ENCODE measurements at regions not wholly inside any gene's neighbourhood (a gene's known extent, or its start where the extent isn't known, plus 50 kb on each side); places are given as distances from the start of the nearest gene placed in this dataset.

GRCh38 chr13:112187527-112188297 lies 120.8 kb downstream of the SOX1 start:
- TF ChIP-seq, protein P1, sequence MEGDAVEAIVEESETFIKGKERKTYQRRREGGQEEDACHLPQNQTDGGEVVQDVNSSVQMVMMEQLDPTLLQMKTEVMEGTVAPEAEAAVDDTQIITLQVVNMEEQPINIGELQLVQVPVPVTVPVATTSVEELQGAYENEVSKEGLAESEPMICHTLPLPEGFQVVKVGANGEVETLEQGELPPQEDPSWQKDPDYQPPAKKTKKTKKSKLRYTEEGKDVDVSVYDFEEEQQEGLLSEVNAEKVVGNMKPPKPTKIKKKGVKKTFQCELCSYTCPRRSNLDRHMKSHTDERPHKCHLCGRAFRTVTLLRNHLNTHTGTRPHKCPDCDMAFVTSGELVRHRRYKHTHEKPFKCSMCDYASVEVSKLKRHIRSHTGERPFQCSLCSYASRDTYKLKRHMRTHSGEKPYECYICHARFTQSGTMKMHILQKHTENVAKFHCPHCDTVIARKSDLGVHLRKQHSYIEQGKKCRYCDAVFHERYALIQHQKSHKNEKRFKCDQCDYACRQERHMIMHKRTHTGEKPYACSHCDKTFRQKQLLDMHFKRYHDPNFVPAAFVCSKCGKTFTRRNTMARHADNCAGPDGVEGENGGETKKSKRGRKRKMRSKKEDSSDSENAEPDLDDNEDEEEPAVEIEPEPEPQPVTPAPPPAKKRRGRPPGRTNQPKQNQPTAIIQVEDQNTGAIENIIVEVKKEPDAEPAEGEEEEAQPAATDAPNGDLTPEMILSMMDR (IDR thresholded peaks at IDR 0.05) = no peak
- 88 to 90% methylated on average over 18 of the region's 18 CpGs for WGBS, 2 donors

GRCh38 chr13:112188298-112188610 lies 121.3 kb downstream of the SOX1 start:
- no peak overlapping the region for H3K4me3 ChIP-seq
- H3K36me3 ChIP-seq = no peaks in the 10 kb centered on the region
- no peak overlapping the region for H3K27ac ChIP-seq
- intact Hi-C loops (cut with DNase I) = no loop called here
- TF ChIP-seq, protein P1 (IDR thresholded peaks at IDR 0.05) = no peak
- DNase-seq (no peak), ATAC-seq (no peak)
- H3K4me1 ChIP-seq = no peaks in the 10 kb centered on the region
- WGBS, 2 donors = 84 to 94% methylated on average over 6 of the region's 6 CpGs
- peaks cover 0 to 18% (median 2%) of the 10 kb centered on the region in 11 donors for H3K9me3 ChIP-seq
- peaks cover 0 to 15% (median 0%) of the 10 kb centered on the region in 7 donors for H3K27me3 ChIP-seq

More at GRCh38 chr13:112187527-112188297, 120.8 kb downstream of the SOX1 start:
- ATAC-seq = no peak
- no peak for DNase-seq
- Histone ChIP-seq H3K36me3 (no peaks in the 10 kb centered on the region), H3K4me3 (no peak overlapping the region), H3K9me3 (peaks cover 0 to 13% (median 2%) of the 10 kb centered on the region in 11 donors), H3K27ac (no peak overlapping the region), H3K27me3 (peaks cover 0 to 17% (median 4%) of the 10 kb centered on the region in 7 donors), H3K4me1 (no peaks in the 10 kb centered on the region)
- intact Hi-C loops (cut with DNase I) = no loop called here

- no peak overlapping the region for H3K27ac ChIP-seq
- TF ChIP-seq, protein P1 (IDR thresholded peaks at IDR 0.05) = no peak
- ATAC-seq = no peak
- H3K9me3 ChIP-seq = peaks cover 0 to 22% (median 2%) of the 10 kb centered on the region in 11 donors
- no peak overlapping the region for H3K4me3 ChIP-seq
- H3K4me1 ChIP-seq = no peaks in the 10 kb centered on the region
- intact Hi-C loops (cut with DNase I) = no loop called here
- H3K27me3 ChIP-seq = peaks cover 0 to 8% (median 4%) of the 10 kb centered on the region in 7 donors
- no peaks in the 10 kb centered on the region for H3K36me3 ChIP-seq
- WGBS, 2 donors = 91% methylated on average over 15 of the region's 15 CpGs
- DNase-seq = no peak
Measured at GRCh38 chr13:112193463-112194166, 126.7 kb downstream of the SOX1 start.

GRCh38 chr13:112194167-112194530 lies 127.2 kb downstream of the SOX1 start:
- no peak for ATAC-seq
- H3K36me3 ChIP-seq = no peaks in the 10 kb centered on the region
- H3K27ac ChIP-seq = no peak overlapping the region
- no peaks in the 10 kb centered on the region for H3K4me1 ChIP-seq
- H3K9me3 ChIP-seq = peaks cover 0 to 22% (median 2%) of the 10 kb centered on the region in 11 donors
- intact Hi-C loops (cut with DNase I) = no loop called here
- DNase-seq = no peak
- peaks cover 0 to 11% (median 6%) of the 10 kb centered on the region in 7 donors for H3K27me3 ChIP-seq
- 85 to 92% methylated on average over 22 of the region's 22 CpGs for WGBS, 2 donors
- TF ChIP-seq, protein P1 (IDR thresholded peaks at IDR 0.05) = no peak
- H3K4me3 ChIP-seq = no peak overlapping the region
